SKM-1 treated with dmso at 0.1 percent for 144 hours (cell line): ENCODE measurements at regions not wholly inside any gene's neighbourhood (a gene's known extent, or its start where the extent isn't known, plus 50 kb on each side); places are given as distances from the start of the nearest gene placed in this dataset.

ENCODE experiments used
- DNase-seq: peaks from one replicate; lab custom pipeline; 2025; ENCODE audit not compliant: unreplicated experiment; lab: John Stamatoyannopoulos, UW

GRCh38 chr4:147347217-147347616 lies 133.7 kb upstream of the EDNRA start:
- no peak for DNase-seq

GRCh38 chr4:147349193-147349592 lies 131.7 kb upstream of the EDNRA start:
- no peak for DNase-seq

- no peak for DNase-seq
These were observed 129.7 kb upstream of the EDNRA start for GRCh38 chr4:147351083-147351787.

- DNase-seq: no peak
These were observed 126.7 kb upstream of the EDNRA start for GRCh38 chr4:147354237-147354636.

GRCh38 chr4:147355032-147355656 lies 125.8 kb upstream of the EDNRA start:
- DNase-seq: no peak

- DNase-seq: no peak
These were observed 125.0 kb upstream of the EDNRA start for GRCh38 chr4:147355847-147356246.

- no peak for DNase-seq
These were observed 120.6 kb upstream of the EDNRA start for GRCh38 chr4:147360301-147360700.

- no peak for DNase-seq
These were observed 119.2 kb upstream of the EDNRA start for GRCh38 chr4:147361726-147362125.

GRCh38 chr4:147362938-147363337 lies 118.0 kb upstream of the EDNRA start:
- no peak for DNase-seq

- no peak for DNase-seq
These were observed 117.4 kb upstream of the EDNRA start for GRCh38 chr4:147363514-147363913.

GRCh38 chr4:147365396-147365795 lies 115.5 kb upstream of the EDNRA start:
- no peak for DNase-seq

- no peak for DNase-seq
These were observed 114.7 kb upstream of the EDNRA start for GRCh38 chr4:147366164-147366563.

GRCh38 chr4:147367891-147368290 lies 113.0 kb upstream of the EDNRA start:
- DNase-seq: no peak

- DNase-seq: no peak
These were observed 111.9 kb upstream of the EDNRA start for GRCh38 chr4:147368948-147369347.

GRCh38 chr4:147370473-147370872 lies 110.4 kb upstream of the EDNRA start:
- DNase-seq: no peak

GRCh38 chr4:147370881-147371280 lies 110.0 kb upstream of the EDNRA start:
- DNase-seq: no peak

GRCh38 chr4:147371661-147372060 lies 109.2 kb upstream of the EDNRA start:
- no peak for DNase-seq

GRCh38 chr4:147378780-147379179 lies 102.1 kb upstream of the EDNRA start:
- DNase-seq: no peak

- DNase-seq: no peak
These were observed 99.1 kb upstream of the EDNRA start for GRCh38 chr4:147381749-147382148.

- DNase-seq: no peak
These were observed 92.9 kb upstream of the EDNRA start for GRCh38 chr4:147388018-147388417.

GRCh38 chr4:147396105-147396504 lies 84.8 kb upstream of the EDNRA start:
- DNase-seq: no peak

- DNase-seq: no peak
These were observed 82.3 kb upstream of the EDNRA start for GRCh38 chr4:147398556-147398955.

GRCh38 chr4:147400721-147401120 lies 80.2 kb upstream of the EDNRA start:
- no peak for DNase-seq
